ENCODE measurements at regions not wholly inside any gene's neighbourhood (a gene's known extent, or its start where the extent isn't known, plus 50 kb on each side); places are given as distances from the start of the nearest gene placed in this dataset.
"Not testable (repeated sequence)": the region's sequence is repeated elsewhere in the genome, so short reads cannot be mapped to it uniquely, and the experiment has no call there.

DNA sequence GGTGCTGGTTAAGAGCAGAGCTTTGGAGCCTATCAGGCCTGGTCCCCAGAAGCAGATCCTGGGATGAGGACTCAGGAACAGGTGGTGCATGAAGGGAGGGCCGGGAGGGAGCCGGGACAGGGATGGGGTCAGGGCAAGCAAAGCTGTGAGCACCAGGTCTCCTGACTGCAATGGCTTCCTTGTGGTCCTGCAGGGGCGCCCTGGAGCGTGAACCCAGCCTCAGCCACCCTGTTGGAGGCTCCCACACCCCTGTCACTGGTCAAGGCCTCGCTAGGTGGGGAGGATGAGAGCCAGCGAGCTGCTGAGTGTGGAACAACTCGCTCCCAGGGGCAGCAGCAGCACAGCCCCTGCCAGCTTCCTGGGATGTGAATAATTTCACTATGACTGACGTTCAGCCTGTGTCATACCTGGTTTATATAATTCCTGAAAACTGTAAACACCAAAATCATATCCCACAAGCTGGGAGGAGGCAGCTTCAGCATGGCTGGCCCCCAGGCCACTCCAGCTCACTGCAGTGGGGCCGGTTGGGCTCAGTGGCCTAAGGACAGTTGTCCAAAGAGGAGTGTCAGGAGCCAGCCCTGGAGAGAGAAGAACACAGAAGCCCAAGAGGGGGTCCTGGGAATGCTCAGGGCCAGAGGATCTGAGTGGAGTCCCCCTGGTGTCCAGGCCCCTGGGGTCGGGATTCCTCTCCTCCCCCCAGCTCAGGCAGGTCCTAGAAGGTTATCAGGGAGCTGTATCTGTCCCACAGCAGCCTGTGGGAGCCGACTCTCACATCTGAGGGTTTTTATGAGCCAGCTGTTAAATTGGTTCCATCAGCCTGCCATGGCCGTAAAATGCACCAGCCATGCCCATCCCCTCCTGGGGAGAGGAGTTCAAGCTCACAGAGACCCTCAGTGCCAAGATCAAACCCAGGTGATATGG, 272.9 kb downstream of the ADGRD1 start:
- DNase-seq, result no peak
- Histone ChIP-seq H3K9me3 (no peaks in the 10 kb centered on the region), H3K4me3 (no peak overlapping the region), H3K36me3 (no peaks in the 10 kb centered on the region), H3K4me1 (peaks cover 0 to 29% (median 9%) of the 10 kb centered on the region in 3 donors), H3K27me3 (peaks cover 0 to 54% (median 0%) of the 10 kb centered on the region in 4 donors), H3K27ac (no peak overlapping the region)
- no peak for TF ChIP-seq POLR2A (IDR thresholded peaks at IDR 0.05)
- TF ChIP-seq, protein P1, sequence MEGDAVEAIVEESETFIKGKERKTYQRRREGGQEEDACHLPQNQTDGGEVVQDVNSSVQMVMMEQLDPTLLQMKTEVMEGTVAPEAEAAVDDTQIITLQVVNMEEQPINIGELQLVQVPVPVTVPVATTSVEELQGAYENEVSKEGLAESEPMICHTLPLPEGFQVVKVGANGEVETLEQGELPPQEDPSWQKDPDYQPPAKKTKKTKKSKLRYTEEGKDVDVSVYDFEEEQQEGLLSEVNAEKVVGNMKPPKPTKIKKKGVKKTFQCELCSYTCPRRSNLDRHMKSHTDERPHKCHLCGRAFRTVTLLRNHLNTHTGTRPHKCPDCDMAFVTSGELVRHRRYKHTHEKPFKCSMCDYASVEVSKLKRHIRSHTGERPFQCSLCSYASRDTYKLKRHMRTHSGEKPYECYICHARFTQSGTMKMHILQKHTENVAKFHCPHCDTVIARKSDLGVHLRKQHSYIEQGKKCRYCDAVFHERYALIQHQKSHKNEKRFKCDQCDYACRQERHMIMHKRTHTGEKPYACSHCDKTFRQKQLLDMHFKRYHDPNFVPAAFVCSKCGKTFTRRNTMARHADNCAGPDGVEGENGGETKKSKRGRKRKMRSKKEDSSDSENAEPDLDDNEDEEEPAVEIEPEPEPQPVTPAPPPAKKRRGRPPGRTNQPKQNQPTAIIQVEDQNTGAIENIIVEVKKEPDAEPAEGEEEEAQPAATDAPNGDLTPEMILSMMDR (IDR thresholded peaks at IDR 0.05), result no peak
- intact Hi-C loops (cut with DNase I), result no loop called here
- WGBS, 2 donors, result 66 to 72% methylated on average over 3 to 8 of the region's 12 CpGs

DNA sequence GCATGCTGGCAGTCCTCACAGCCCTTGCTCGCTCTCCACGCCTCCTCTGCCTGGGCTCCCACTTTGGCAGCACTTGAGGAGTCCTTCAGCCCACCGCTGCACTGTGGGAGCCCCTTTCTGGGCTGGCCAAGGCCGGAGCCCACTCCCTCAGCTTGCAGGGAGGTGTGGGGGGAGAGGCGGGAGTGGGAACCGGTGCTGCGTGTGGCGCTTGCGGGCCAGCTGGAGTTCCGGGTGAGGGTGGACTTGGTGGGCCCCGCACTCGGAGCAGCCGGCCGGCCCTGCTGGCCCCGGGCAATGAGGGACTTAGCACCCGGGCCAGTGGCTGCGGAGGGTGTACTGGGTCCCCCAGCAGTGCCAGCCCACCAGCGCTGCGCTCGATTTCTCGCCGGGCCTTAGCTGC, 273.9 kb downstream of the ADGRD1 start:
- H3K36me3 ChIP-seq; DNase-seq; H3K9me3 ChIP-seq; H3K4me3 ChIP-seq; H3K27ac ChIP-seq; intact Hi-C loops (cut with DNase I): not testable (repeated sequence)
- WGBS, 2 donors, result 92% methylated on average over 5 of the region's 22 CpGs; no CpG with 5 or more reads in 1 of the 2 donors
- peaks cover 0 to 50% (median 0%) of the 10 kb centered on the region in 4 donors for H3K27me3 ChIP-seq
- peaks cover 0 to 23% (median 9%) of the 10 kb centered on the region in 3 donors for H3K4me1 ChIP-seq

DNA sequence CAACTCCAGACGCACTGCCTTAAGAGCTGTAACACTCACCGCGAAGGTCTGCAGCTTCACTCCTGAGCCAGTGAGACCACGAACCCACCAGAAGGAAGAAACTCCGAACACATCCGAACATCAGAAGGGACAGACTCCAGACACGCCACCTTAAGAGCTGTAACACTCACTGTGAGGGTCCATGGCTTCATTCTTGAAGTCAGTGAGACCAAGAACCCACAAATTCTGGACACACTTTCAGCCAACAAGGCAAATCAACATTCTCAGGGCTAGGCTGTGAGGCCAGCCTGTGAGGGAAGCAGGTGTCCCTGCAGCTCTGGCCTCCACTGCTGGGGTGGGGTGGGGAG, 275.3 kb downstream of the ADGRD1 start:
- H3K4me3 ChIP-seq; H3K9me3 ChIP-seq; H3K36me3 ChIP-seq; intact Hi-C loops (cut with DNase I); DNase-seq: not testable (repeated sequence)
- H3K27me3 ChIP-seq, result peaks cover 0 to 46% (median 0%) of the 10 kb centered on the region in 4 donors
- H3K4me1 ChIP-seq, result peaks cover 0 to 20% (median 9%) of the 10 kb centered on the region in 3 donors
- no CpG with 5 or more reads among the region's 7 CpGs for WGBS, 2 donors
- H3K27ac ChIP-seq, result peak overlapping the region in 3 of 4 donors; percentile 1 to 65 (median 29)

DNA sequence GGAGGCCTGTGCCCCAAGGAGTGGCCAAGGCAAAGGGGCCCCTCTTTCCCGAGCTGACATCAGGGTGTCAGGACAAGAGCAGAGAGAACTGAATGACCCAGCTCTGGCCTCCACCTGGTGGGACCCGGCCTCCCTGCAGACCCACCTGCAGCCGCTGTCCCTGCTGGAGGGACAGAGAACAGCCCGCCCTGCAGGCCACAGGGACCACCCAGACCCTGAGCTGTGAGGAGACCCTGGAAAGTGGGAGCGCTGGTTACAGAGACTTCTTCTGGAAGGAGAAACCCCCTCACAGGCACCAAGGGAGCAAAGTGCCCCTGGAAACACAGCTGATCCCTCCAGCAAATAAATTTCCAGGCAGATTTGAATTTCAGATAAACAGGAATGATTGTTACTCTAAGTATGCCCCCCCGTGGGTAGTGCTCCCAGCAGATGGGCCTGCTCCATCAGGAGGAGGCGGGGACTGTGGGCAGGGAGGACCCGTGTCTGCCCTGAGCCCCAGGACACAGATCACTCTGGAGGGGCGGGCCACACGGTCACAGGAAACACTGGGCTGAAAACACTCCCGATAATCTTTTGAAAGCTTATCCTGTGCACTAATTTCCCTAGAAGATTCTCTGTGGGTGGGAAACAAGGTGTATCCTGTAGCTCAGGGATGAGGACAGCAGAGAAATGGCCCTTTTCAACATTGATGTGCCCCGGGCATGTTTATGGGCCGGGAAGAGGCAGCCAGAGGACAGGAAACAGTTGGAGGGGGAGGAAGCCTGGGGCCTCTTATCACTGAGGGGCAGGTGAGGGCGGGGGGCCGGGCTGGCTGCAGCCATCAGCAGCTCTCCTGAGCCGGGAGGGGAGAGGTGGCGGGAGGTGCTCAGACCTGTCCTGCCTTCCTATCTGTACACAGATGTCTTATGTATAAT, 276.0 kb downstream of the ADGRD1 start:
- 8 to 24% methylated on average over 5 to 13 of the region's 17 CpGs for WGBS, 2 donors
- no peak for DNase-seq
- no peak overlapping the region for H3K4me3 ChIP-seq
- H3K4me1 ChIP-seq, result peaks cover 0 to 20% (median 9%) of the 10 kb centered on the region in 3 donors
- H3K27ac ChIP-seq, result peak overlapping the region in 3 of 4 donors; percentile 1 to 65 (median 29)
- intact Hi-C loops (cut with DNase I), result no loop called here
- H3K36me3 ChIP-seq, result no peaks in the 10 kb centered on the region
- no peak for TF ChIP-seq POLR2A (IDR thresholded peaks at IDR 0.05)
- TF ChIP-seq, protein P1 (IDR thresholded peaks at IDR 0.05), result no peak
- H3K27me3 ChIP-seq, result peaks cover 0 to 44% (median 0%) of the 10 kb centered on the region in 4 donors
- H3K9me3 ChIP-seq, result peaks cover 0 to 7% (median 0%) of the 10 kb centered on the region in 3 donors

DNA sequence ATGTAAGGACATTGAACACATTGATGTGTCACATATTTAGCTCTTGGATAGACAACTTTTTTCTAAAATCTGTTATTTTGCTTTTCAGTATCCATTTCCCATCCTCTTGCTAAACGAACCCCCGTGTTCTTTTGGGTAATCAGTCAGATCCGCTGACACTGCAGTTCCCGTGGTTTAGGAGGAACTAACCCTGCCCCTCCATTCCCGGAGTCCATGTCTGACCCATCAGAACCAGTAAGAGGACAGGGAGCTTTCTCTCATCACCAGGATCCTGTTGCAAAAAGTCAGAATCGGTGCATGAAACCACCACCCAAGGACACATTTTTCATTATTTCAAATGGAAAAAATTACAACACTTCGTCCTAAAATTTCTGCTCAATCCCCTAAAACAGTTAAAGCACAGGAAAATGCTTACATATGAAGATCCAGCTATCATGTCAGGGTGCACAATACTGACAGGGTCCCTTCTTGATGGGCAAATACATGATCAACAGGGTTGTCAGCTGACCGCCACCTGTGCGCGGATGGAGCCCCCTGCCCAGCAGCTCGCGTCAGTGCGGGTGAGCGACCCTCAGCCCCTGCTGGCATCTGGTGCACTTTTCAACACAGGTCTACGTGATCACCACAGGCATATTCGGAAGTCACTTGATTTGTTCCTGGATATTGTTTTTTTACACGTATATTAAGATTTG, 276.8 kb downstream of the ADGRD1 start:
- no peak for DNase-seq
- Histone ChIP-seq H3K27ac (peak overlapping the region in 2 of 4 donors; percentile 14), H3K27me3 (peaks cover 0 to 44% (median 0%) of the 10 kb centered on the region in 4 donors), H3K4me3 (no peak overlapping the region), H3K9me3 (peaks cover 0 to 7% (median 0%) of the 10 kb centered on the region in 3 donors), H3K4me1 (peaks cover 0 to 20% (median 9%) of the 10 kb centered on the region in 3 donors), H3K36me3 (no peaks in the 10 kb centered on the region)
- 63 to 74% methylated on average over 16 to 17 of the region's 17 CpGs for WGBS, 2 donors
- intact Hi-C loops (cut with DNase I), result no loop called here
- TF ChIP-seq, protein P1 (IDR thresholded peaks at IDR 0.05), result no peak
- TF ChIP-seq POLR2A (IDR thresholded peaks at IDR 0.05), result no peak

Measured in esophagus squamous epithelium (tissue), 5 donors.